Right lobe of liver (tissue), 4 donors: ENCODE measurements at regions not wholly inside any gene's neighbourhood (a gene's known extent, or its start where the extent isn't known, plus 50 kb on each side); places are given as distances from the start of the nearest gene placed in this dataset.

Source experiments
- POLR2A ChIP-seq: fragments of 450-650 bp; IDR thresholded peaks from one replicate; pipeline ENCODE4 v1.6.1; 2017; ENCODE audit warnings: antibody characterized with exemption, mild to moderate bottlenecking
- TF ChIP-seq, protein P1 (sequence below), 4 donors: fragments of 200-600 bp in 3 of 4; fragments of 450-650 bp in 1 of 4; IDR thresholded peaks; one replicate each; pipeline versions ENCODE4 v1.5.1 to v1.8.0; 2016 to 2022; ENCODE audit warnings: antibody characterized with exemption in 4 of 4, mild to moderate bottlenecking in 2 of 4
- donor health status: DM: no; HTN: no; CAD: no.
- donor health status: DM: no; HTN: no; CAD: no.
- donor health status: DM: no; HTN: yes; CAD: no.

DNA sequence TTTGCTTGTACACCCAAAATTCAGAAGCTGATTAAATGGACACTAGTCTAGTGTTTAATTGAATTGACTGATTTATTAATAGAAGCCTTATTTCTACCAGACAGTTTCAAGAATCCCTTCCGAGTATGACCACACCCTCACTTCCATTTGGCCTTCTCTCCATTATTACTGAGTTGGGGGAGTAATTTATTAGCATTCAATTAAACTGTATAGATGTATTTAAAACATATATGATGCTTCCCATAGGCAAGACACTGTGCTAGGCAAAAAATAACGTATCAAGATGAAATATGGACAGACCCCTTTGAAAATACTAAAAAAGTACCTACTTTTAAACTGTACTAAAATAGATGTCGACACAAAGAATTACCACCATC, 112.9 kb upstream of the PHACTR1 start:
- TF ChIP-seq, protein P1, sequence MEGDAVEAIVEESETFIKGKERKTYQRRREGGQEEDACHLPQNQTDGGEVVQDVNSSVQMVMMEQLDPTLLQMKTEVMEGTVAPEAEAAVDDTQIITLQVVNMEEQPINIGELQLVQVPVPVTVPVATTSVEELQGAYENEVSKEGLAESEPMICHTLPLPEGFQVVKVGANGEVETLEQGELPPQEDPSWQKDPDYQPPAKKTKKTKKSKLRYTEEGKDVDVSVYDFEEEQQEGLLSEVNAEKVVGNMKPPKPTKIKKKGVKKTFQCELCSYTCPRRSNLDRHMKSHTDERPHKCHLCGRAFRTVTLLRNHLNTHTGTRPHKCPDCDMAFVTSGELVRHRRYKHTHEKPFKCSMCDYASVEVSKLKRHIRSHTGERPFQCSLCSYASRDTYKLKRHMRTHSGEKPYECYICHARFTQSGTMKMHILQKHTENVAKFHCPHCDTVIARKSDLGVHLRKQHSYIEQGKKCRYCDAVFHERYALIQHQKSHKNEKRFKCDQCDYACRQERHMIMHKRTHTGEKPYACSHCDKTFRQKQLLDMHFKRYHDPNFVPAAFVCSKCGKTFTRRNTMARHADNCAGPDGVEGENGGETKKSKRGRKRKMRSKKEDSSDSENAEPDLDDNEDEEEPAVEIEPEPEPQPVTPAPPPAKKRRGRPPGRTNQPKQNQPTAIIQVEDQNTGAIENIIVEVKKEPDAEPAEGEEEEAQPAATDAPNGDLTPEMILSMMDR (IDR thresholded peaks at IDR 0.05), result no peak
- TF ChIP-seq POLR2A, result no peak
